ENCODE measurements at regions not wholly inside any gene's neighbourhood (a gene's known extent, or its start where the extent isn't known, plus 50 kb on each side); places are given as distances from the start of the nearest gene placed in this dataset.

DNA sequence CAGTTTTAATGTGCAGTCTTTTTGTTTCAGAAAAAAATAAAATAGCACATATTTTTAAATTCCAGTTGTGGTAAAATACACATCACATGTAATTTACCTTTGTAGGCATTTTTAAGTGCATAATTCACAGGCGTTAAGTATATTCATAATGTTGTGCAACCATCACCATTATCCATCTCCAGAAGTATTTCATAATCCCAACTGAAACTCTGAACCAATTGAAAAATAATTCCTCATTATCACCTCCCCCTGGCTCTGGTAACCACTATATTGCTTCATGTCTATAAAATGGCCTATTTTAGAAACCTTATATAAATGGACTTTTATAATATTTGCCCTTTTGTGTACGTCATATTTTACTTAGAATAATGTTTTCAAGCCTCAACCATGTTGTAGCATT lies 756.5 kb upstream of the KLHL1 start:
- intact Hi-C loops (cut with DNase I) = no loop called here
- WGBS = 76% methylated on average over 2 of the region's 2 CpGs
- Histone ChIP-seq H3K4me3 (no peak overlapping the region), H3K9me3 (peaks cover 0 to 9% (median 0%) of the 10 kb centered on the region in 4 donors), H3K27ac (replicated peaks in 1 of 4) (no peak overlapping the region), H3K27me3 (no peaks in the 10 kb centered on the region), H3K4me1 (no peaks in the 10 kb centered on the region), H3K36me3 (no peaks in the 10 kb centered on the region)
- TF ChIP-seq EP300 (IDR thresholded peaks at IDR 0.05) (no peak), POLR2AphosphoS5 (IDR thresholded peaks at IDR 0.05) (no peak), POLR2A (IDR thresholded peaks at IDR 0.05; ENCODE audit: low read depth) (no peak)
- TF ChIP-seq, protein P1, sequence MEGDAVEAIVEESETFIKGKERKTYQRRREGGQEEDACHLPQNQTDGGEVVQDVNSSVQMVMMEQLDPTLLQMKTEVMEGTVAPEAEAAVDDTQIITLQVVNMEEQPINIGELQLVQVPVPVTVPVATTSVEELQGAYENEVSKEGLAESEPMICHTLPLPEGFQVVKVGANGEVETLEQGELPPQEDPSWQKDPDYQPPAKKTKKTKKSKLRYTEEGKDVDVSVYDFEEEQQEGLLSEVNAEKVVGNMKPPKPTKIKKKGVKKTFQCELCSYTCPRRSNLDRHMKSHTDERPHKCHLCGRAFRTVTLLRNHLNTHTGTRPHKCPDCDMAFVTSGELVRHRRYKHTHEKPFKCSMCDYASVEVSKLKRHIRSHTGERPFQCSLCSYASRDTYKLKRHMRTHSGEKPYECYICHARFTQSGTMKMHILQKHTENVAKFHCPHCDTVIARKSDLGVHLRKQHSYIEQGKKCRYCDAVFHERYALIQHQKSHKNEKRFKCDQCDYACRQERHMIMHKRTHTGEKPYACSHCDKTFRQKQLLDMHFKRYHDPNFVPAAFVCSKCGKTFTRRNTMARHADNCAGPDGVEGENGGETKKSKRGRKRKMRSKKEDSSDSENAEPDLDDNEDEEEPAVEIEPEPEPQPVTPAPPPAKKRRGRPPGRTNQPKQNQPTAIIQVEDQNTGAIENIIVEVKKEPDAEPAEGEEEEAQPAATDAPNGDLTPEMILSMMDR (IDR thresholded peaks at IDR 0.05) = no peak
- no peak for DNase-seq (ENCODE audit: extremely low spot score)

- no peak for DNase-seq (ENCODE audit: extremely low spot score)
- Histone ChIP-seq H3K4me3 (no peak overlapping the region), H3K27me3 (no peaks in the 10 kb centered on the region), H3K36me3 (no peaks in the 10 kb centered on the region), H3K9me3 (peaks cover 0 to 9% (median 0%) of the 10 kb centered on the region in 4 donors), H3K27ac (replicated peaks in 1 of 4) (no peak overlapping the region), H3K4me1 (no peaks in the 10 kb centered on the region)
- WGBS = 58% methylated on average over 3 of the region's 3 CpGs
- TF ChIP-seq, protein P1 (IDR thresholded peaks at IDR 0.05) = no peak
- no peak for TF ChIP-seq POLR2A (IDR thresholded peaks at IDR 0.05; ENCODE audit: low read depth)
- no peak for TF ChIP-seq EP300 (IDR thresholded peaks at IDR 0.05)
- no peak for TF ChIP-seq POLR2AphosphoS5 (IDR thresholded peaks at IDR 0.05)
- intact Hi-C loops (cut with DNase I) = no loop called here
Measured at GRCh38 chr13:70856711-70857110, 748.5 kb upstream of the KLHL1 start.

- TF ChIP-seq POLR2A (IDR thresholded peaks at IDR 0.05; ENCODE audit: low read depth) = no peak
- TF ChIP-seq, protein P1 (IDR thresholded peaks at IDR 0.05) = no peak
- TF ChIP-seq POLR2AphosphoS5 (IDR thresholded peaks at IDR 0.05) = no peak
- TF ChIP-seq EP300 (IDR thresholded peaks at IDR 0.05) = no peak
- H3K36me3 ChIP-seq = no peaks in the 10 kb centered on the region
- 88% methylated on average over 2 of the region's 2 CpGs for WGBS
- intact Hi-C loops (cut with DNase I) = no loop called here
- no peak overlapping the region for H3K27ac ChIP-seq (replicated peaks in 1 of 4)
- no peaks in the 10 kb centered on the region for H3K27me3 ChIP-seq
- peaks cover 0 to 9% (median 0%) of the 10 kb centered on the region in 4 donors for H3K9me3 ChIP-seq
- H3K4me1 ChIP-seq = no peaks in the 10 kb centered on the region
- no peak overlapping the region for H3K4me3 ChIP-seq
- DNase-seq (ENCODE audit: extremely low spot score) = no peak
Measured at GRCh38 chr13:70856025-70856424, 747.8 kb upstream of the KLHL1 start.

- Histone ChIP-seq H3K9me3 (no peaks in the 10 kb centered on the region), H3K4me3 (no peak overlapping the region), H3K4me1 (no peaks in the 10 kb centered on the region), H3K27me3 (no peaks in the 10 kb centered on the region), H3K27ac (replicated peaks in 1 of 4) (no peak overlapping the region), H3K36me3 (no peaks in the 10 kb centered on the region)
- no peak for DNase-seq (ENCODE audit: extremely low spot score)
- WGBS = 42% methylated on average over 4 of the region's 4 CpGs
- intact Hi-C loops (cut with DNase I) = no loop called here
- TF ChIP-seq EP300 (IDR thresholded peaks at IDR 0.05) = no peak
- TF ChIP-seq, protein P1 (IDR thresholded peaks at IDR 0.05) = no peak
- TF ChIP-seq POLR2AphosphoS5 (IDR thresholded peaks at IDR 0.05) = no peak
- no peak for TF ChIP-seq POLR2A (IDR thresholded peaks at IDR 0.05; ENCODE audit: low read depth)
Measured at GRCh38 chr13:70849222-70849621, 741.0 kb upstream of the KLHL1 start.

DNA sequence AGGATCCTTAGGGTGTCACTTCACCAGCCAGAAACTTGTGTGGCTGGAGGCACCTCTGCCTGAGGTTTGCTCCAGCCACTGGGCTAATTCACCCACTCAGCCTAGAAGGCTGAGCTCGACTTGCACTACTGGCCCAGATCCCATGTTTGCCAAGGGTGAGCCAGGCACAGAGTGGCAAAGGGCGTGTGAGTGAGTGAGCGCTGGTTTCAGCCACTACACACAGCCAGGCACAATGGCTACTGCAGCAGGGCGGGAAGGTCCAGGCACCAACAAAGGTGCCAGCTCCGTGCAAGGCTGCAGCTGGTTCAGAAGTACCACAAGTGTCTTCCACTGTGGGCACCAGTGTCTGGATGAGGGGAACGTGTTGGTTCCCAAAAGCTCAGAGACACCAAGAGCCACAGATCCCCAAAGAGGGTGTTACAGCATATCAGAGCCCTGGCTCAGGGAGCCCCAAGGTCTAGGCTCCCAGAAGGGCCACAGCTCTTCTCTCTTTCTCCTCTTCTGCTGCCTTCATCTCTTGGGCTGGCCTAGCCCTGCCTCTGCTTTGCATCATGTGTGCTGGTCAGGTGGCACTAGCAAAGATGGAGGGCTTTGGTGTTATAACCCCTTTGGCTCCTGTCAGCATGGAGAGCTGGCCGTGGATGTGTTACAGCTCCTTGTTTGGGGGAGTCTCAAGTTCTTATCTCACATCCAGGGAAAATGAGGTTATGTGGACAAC lies 736.3 kb upstream of the KLHL1 start:
- no peak for TF ChIP-seq EP300 (IDR thresholded peaks at IDR 0.05)
- TF ChIP-seq, protein P1 (IDR thresholded peaks at IDR 0.05) = no peak
- TF ChIP-seq POLR2AphosphoS5 (IDR thresholded peaks at IDR 0.05) = no peak
- no peak for TF ChIP-seq POLR2A (IDR thresholded peaks at IDR 0.05; ENCODE audit: low read depth)

More for the DNA sequence above, 736.3 kb upstream of the KLHL1 start:
- H3K27ac ChIP-seq (replicated peaks in 1 of 4) = no peak overlapping the region
- H3K9me3 ChIP-seq = no peaks in the 10 kb centered on the region
- intact Hi-C loops (cut with DNase I) = no loop called here
- WGBS = 96% methylated on average over 4 of the region's 7 CpGs
- no peak for DNase-seq (ENCODE audit: extremely low spot score)
- no peak overlapping the region for H3K4me3 ChIP-seq
- H3K4me1 ChIP-seq = no peaks in the 10 kb centered on the region
- no peaks in the 10 kb centered on the region for H3K36me3 ChIP-seq
- no peaks in the 10 kb centered on the region for H3K27me3 ChIP-seq

All from esophagus muscularis mucosa (tissue), 4 donors.